K562 (cell line): ENCODE measurements at regions not wholly inside any gene's neighbourhood (a gene's known extent, or its start where the extent isn't known, plus 50 kb on each side); places are given as distances from the start of the nearest gene placed in this dataset.

Experiments used
- ATAC-seq: fragments of 200-7000 bp; cut with Tn5 transposase; 3 replicates; pipeline ENCODE4 v1.9.1; 2020; ENCODE audit warnings: moderate library complexity
- BruUV-seq: library from RNA; stranded (reverse); fragments of 400-500 nt; replicated peaks from 2 replicates; lab custom pipeline; 2021; lab: Mats Ljungman, UMichigan
- CTCF ChIA-PET: fragments of 300-600 bp; formaldehyde crosslinking; extraction: SDS; loops from one replicate; lab custom pipeline; 2021; ENCODE audit warnings: low intra/inter-chr PET ratio; lab: Yijun Ruan, JAX
- POLR2A ChIA-PET: fragments of 300-600, 350-650 bp; sonication (Branson Sonifier 250); formaldehyde crosslinking; extraction: SDS; loops from one replicate; lab custom pipeline; 2021; ENCODE audit warnings: antibody characterized with exemption, inconsistent platforms; lab: Yijun Ruan, JAX
- DNase-seq, 4 experiments: peaks; one replicate each; pipeline versions ENCODE4 v3.0.0 to v3.0.0-alpha.2; 2011 to 2018; ENCODE audit warnings: low spot score in 3 of 4, mixed read lengths in 3 of 4; ENCODE audit errors: extremely low read depth in 1 of 4
- FAIRE-seq: peaks from 2 replicates; lab custom pipeline; 2011; peaks lifted over from hg19 to GRCh38; lab: Jason Lieb, UNC
- H2AFZ ChIP-seq: 2 replicates; pipeline ENCODE4 v1.6.0; 2011; ENCODE audit warnings: low read depth, low read length, control low read depth, inconsistent platforms
- H3K27ac ChIP-seq: fragments of 200-600 bp; 3 replicates; pipeline ENCODE4 v1.8.0; 2011; ENCODE audit warnings: low read depth, mild to moderate bottlenecking, control low read depth, inconsistent platforms, low read length, moderate library complexity, mixed read lengths; ENCODE audit errors: extremely low read depth
- H3K27me3 ChIP-seq, 2 experiments: fragments of 300-600 bp in 1 of 2; 2 replicates in 1 of 2; 3 replicates in 1 of 2; pipeline versions ENCODE4 v1.6.0 to v1.8.0; 2011; ENCODE audit warnings: inconsistent platforms in 2 of 2, low read length in 2 of 2, mild to moderate bottlenecking in 1 of 2, mixed read lengths in 1 of 2, moderate library complexity in 1 of 2; ENCODE audit not compliant: control insufficient read depth in 2 of 2, insufficient read depth in 2 of 2
- H3K36me3 ChIP-seq: fragments of 300-600 bp; 3 replicates; pipeline ENCODE4 v1.8.0; 2011; ENCODE audit warnings: mild to moderate bottlenecking, low read length, inconsistent platforms; ENCODE audit not compliant: control insufficient read depth, insufficient read depth
- H3K4me1 ChIP-seq, 2 experiments: fragments of 200-600 bp in 1 of 2; replicated peaks in 1 of 2; 2 replicates in 1 of 2; 3 replicates in 1 of 2; pipeline versions ENCODE4 v1.5.1 to v1.8.0; 2011; ENCODE audit warnings: inconsistent platforms in 2 of 2, low read length in 2 of 2, mild to moderate bottlenecking in 1 of 2, mixed read lengths in 1 of 2, moderate library complexity in 1 of 2; ENCODE audit not compliant: control insufficient read depth in 2 of 2, insufficient read depth in 2 of 2
- H3K4me2 ChIP-seq: 2 replicates; pipeline ENCODE4 v1.6.1; 2011; ENCODE audit warnings: low read length, control low read depth, inconsistent platforms, mixed read lengths; ENCODE audit not compliant: insufficient read depth
- H3K4me3 ChIP-seq: fragments of 200-600 bp; sonication (generic), shearing (Covaris generic); 2 replicates; pipeline ENCODE4 v1.5.1; 2016; ENCODE audit warnings: control low read depth, inconsistent platforms
- H3K79me2 ChIP-seq: fragments of 200-600 bp; 3 replicates; pipeline ENCODE4 v1.8.0; 2011; ENCODE audit warnings: low read length, inconsistent platforms; ENCODE audit not compliant: control insufficient read depth, insufficient read depth
- H3K9ac ChIP-seq, 2 experiments: 2 replicates each; pipeline versions ENCODE4 v1.6.0 to v1.6.1; 2011; ENCODE audit warnings: low read depth in 2 of 2, low read length in 2 of 2, control low read depth in 1 of 2, inconsistent platforms in 1 of 2, mild to moderate bottlenecking in 1 of 2, mixed read lengths in 1 of 2; ENCODE audit not compliant: insufficient read depth in 1 of 2
- H3K9me1 ChIP-seq: one replicate; pipeline ENCODE4 v1.6.0; 2011; ENCODE audit warnings: inconsistent platforms, mild to moderate bottlenecking, low read length, moderate library complexity; ENCODE audit not compliant: control insufficient read depth, insufficient read depth
- H3K9me3 ChIP-seq: replicated peaks from 2 replicates; pipeline ENCODE4 v1.5.1; 2011; ENCODE audit warnings: low read depth, low read length, inconsistent platforms; ENCODE audit not compliant: control insufficient read depth, insufficient read depth
- H4K20me1 ChIP-seq: replicated peaks from 2 replicates; pipeline ENCODE4 v1.6.1; 2011; ENCODE audit warnings: low read length, inconsistent platforms, mixed read lengths; ENCODE audit not compliant: control insufficient read depth, insufficient read depth
- SRSF1 ChIP-seq: fragments of 200-400 bp; formaldehyde crosslinking; IDR thresholded peaks from 2 replicates; pipeline ENCODE4 v1.6.1; 2017; ENCODE audit warnings: mild to moderate bottlenecking, low read depth, low read length, moderate library complexity
- in situ Hi-C: fragments of 300-500 bp; cut with MboI; formaldehyde crosslinking; loops from 4 replicates; pipeline ENCODE4 v1.15.0; 2018; ENCODE audit warnings: inconsistent platforms, mixed read lengths
- intact Hi-C: fragments of 100-400 bp; cut with micrococcal nuclease; formaldehyde crosslinking; loops from 2 replicates; pipeline ENCODE4 v1.14.2; 2022
- TF ChIP-seq, protein P1 (sequence below), 2 experiments: IDR thresholded peaks in 1 of 2; conservative IDR thresholded peaks in 1 of 2; 2 replicates each; pipeline ENCODE4 v1.6.1; 2016; ENCODE audit warnings: low read depth in 2 of 2, mild to moderate bottlenecking in 1 of 2, missing compliant biosample characterization in 1 of 2, missing genetic modification characterization in 1 of 2, moderate library complexity in 1 of 2
- TF ChIP-seq, protein P2 (sequence below): fragments of 450-650 bp; IDR thresholded peaks from 2 replicates; pipeline ENCODE4 v1.7.0; 2016; ENCODE audit warnings: borderline replicate concordance
- TF ChIP-seq, protein P3 (sequence below): fragments of 450-650 bp; IDR thresholded peaks from 2 replicates; pipeline ENCODE4 v1.6.1; 2018; ENCODE audit warnings: mild to moderate bottlenecking, low read depth; ENCODE audit not compliant: partially characterized antibody

DNA sequence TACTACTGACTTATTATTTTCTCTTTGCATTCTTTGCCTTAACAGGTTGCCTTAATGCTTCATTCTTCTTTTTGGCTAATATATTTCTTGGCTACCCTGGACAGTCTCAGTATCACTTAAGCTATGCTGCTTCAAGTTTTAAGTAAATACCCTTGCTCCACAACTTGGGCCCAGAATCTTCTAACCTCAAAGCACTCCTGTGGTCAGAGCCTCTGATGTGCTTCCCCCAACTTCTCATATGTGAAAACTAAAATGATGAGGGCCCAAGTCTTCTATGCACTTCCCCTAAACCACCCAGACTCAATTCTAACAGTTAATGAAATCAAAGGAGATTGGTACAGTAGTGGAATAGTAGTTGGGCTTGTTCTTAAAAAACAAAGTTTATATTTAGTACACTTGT, 314.1 kb downstream of the PLPP3 start:
- no peak for FAIRE-seq
- intact Hi-C loops = no loop called here
- H3K9ac ChIP-seq = no peak overlapping the region
- POLR2A ChIA-PET = interaction anchor here (0.6 kb wide), 1 partner anchor 30 kb away, joined by 5 read pairs; no protein-coding TSS in a partner anchor
- CTCF ChIA-PET = no interaction called here
- H3K9me3 ChIP-seq = no peaks in the 10 kb centered on the region
- H3K27me3 ChIP-seq = no peaks in the 10 kb centered on the region
- H3K79me2 ChIP-seq = no peaks in the 10 kb centered on the region
- no peak overlapping the region for H3K4me3 ChIP-seq
- in situ Hi-C loops = no loop called here
- no peak for ATAC-seq
- H3K9me1 ChIP-seq = no peaks in the 10 kb centered on the region
- no TSS peak for BruUV-seq
- no peak overlapping the region for H3K4me2 ChIP-seq
- no peak for DNase-seq
- TF ChIP-seq, protein P1, sequence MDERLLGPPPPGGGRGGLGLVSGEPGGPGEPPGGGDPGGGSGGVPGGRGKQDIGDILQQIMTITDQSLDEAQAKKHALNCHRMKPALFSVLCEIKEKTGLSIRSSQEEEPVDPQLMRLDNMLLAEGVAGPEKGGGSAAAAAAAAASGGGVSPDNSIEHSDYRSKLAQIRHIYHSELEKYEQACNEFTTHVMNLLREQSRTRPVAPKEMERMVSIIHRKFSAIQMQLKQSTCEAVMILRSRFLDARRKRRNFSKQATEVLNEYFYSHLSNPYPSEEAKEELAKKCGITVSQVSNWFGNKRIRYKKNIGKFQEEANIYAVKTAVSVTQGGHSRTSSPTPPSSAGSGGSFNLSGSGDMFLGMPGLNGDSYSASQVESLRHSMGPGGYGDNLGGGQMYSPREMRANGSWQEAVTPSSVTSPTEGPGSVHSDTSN (CRISPR knock-in tag; IDR thresholded peaks at IDR 0.05; ENCODE audit: low read depth) = no peak
- TF ChIP-seq, protein P1 (tag; conservative IDR thresholded peaks at IDR 0.05; ENCODE audit: low read depth) = no peak
- TF ChIP-seq SRSF1 = no peak
- TF ChIP-seq, protein P2, sequence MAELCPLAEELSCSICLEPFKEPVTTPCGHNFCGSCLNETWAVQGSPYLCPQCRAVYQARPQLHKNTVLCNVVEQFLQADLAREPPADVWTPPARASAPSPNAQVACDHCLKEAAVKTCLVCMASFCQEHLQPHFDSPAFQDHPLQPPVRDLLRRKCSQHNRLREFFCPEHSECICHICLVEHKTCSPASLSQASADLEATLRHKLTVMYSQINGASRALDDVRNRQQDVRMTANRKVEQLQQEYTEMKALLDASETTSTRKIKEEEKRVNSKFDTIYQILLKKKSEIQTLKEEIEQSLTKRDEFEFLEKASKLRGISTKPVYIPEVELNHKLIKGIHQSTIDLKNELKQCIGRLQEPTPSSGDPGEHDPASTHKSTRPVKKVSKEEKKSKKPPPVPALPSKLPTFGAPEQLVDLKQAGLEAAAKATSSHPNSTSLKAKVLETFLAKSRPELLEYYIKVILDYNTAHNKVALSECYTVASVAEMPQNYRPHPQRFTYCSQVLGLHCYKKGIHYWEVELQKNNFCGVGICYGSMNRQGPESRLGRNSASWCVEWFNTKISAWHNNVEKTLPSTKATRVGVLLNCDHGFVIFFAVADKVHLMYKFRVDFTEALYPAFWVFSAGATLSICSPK = no peak
- TF ChIP-seq, protein P3, sequence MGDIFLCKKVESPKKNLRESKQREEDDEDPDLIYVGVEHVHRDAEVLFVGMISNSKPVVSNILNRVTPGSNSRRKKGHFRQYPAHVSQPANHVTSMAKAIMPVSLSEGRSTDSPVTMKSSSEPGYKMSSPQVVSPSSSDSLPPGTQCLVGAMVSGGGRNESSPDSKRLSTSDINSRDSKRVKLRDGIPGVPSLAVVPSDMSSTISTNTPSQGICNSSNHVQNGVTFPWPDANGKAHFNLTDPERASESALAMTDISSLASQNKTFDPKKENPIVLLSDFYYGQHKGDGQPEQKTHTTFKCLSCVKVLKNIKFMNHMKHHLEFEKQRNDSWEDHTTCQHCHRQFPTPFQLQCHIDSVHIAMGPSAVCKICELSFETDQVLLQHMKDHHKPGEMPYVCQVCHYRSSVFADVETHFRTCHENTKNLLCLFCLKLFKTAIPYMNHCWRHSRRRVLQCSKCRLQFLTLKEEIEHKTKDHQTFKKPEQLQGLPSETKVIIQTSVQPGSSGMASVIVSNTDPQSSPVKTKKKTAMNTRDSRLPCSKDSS = no peak
- no peaks in the 10 kb centered on the region for H3K4me1 ChIP-seq
- no peaks in the 10 kb centered on the region for H3K36me3 ChIP-seq
- H3K27ac ChIP-seq = no peak overlapping the region
- no peak overlapping the region for H2AFZ ChIP-seq
- H4K20me1 ChIP-seq = no peaks in the 10 kb centered on the region
